ENCODE measurements at regions not wholly inside any gene's neighbourhood (a gene's known extent, or its start where the extent isn't known, plus 50 kb on each side); places are given as distances from the start of the nearest gene placed in this dataset.

DNA sequence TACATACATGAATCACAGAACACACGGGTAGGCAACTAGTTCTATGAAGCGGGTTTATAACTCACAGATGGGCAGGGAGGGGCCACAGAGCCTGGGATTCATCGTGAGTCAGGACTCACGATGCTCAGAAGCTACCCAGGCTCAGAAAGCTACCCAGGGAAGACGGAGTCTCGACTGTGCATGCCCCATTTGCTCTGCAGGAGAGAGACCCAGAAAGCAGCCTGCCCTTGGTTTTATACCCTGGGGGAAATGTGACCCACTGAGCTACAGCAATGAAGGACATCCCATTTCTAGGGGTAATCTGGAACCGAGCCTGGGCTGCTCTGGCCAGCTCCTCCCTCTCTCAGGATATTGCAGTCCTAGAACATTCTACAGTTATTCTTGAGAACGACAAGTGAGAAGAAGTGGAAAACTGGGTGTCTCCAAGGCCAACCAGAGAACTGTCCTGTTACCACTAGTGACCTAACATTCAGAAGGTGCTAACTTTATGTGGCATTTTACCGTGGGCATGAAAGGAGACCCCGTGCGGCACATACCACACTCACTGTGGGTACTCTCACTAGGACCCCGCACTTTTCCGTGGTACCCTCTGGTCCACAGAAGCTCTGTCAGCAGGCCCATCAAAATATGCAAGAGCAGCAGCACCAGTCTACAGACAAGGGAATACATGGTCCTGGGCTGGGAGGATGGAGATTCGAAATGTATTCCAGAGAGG is 201.9 kb upstream of the PMEPA1 start:
- no peaks in the 10 kb centered on the region for H3K9me3 Mint-ChIP-seq (ENCODE audit: low read depth)
- H3K4me3 Mint-ChIP-seq (ENCODE audit: unreplicated experiment) = no peak overlapping the region
- H3K36me3 Mint-ChIP-seq (ENCODE audit: low read depth) = no peaks in the 10 kb centered on the region
- DNase-seq (ENCODE audit: low spot score) = no peak
- H3K27me3 Mint-ChIP-seq (ENCODE audit: low read depth) = peaks cover 2% of the 10 kb centered on the region
- H3K4me1 Mint-ChIP-seq (ENCODE audit: low read depth) = peaks cover 6% of the 10 kb centered on the region
- TF ChIP-seq, protein P1, sequence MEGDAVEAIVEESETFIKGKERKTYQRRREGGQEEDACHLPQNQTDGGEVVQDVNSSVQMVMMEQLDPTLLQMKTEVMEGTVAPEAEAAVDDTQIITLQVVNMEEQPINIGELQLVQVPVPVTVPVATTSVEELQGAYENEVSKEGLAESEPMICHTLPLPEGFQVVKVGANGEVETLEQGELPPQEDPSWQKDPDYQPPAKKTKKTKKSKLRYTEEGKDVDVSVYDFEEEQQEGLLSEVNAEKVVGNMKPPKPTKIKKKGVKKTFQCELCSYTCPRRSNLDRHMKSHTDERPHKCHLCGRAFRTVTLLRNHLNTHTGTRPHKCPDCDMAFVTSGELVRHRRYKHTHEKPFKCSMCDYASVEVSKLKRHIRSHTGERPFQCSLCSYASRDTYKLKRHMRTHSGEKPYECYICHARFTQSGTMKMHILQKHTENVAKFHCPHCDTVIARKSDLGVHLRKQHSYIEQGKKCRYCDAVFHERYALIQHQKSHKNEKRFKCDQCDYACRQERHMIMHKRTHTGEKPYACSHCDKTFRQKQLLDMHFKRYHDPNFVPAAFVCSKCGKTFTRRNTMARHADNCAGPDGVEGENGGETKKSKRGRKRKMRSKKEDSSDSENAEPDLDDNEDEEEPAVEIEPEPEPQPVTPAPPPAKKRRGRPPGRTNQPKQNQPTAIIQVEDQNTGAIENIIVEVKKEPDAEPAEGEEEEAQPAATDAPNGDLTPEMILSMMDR (IDR thresholded peaks at IDR 0.05) = no peak
- no peak overlapping the region for H3K27ac Mint-ChIP-seq (ENCODE audit: unreplicated experiment)

DNA sequence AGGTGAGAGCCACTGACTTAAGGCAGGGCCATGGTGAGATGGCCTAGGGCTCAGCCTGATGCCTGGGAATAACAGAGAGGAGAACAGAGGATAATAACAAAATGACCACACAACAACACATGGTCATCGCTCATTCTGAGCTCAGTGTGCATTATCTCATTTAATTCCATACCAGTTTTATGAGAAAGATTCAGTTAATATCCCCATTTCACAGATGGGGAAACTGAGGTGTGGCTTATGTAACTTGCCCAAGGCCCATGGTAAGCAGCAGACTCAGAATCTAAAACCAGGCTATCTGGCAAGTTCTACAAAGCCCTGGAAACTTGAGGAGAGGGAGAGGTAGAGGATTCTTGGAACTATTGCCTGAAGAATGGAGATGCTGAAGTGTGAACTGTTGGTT is 200.9 kb upstream of the PMEPA1 start:
- Mint-ChIP-seq H3K27me3 (ENCODE audit: low read depth) (peaks cover 2% of the 10 kb centered on the region), H3K27ac (ENCODE audit: unreplicated experiment) (no peak overlapping the region), H3K4me3 (ENCODE audit: unreplicated experiment) (no peak overlapping the region), H3K9me3 (ENCODE audit: low read depth) (no peaks in the 10 kb centered on the region), H3K4me1 (ENCODE audit: low read depth) (peaks cover 6% of the 10 kb centered on the region), H3K36me3 (ENCODE audit: low read depth) (no peaks in the 10 kb centered on the region)
- DNase-seq (ENCODE audit: low spot score) = no peak
- TF ChIP-seq, protein P1 (IDR thresholded peaks at IDR 0.05) = no peak

DNA sequence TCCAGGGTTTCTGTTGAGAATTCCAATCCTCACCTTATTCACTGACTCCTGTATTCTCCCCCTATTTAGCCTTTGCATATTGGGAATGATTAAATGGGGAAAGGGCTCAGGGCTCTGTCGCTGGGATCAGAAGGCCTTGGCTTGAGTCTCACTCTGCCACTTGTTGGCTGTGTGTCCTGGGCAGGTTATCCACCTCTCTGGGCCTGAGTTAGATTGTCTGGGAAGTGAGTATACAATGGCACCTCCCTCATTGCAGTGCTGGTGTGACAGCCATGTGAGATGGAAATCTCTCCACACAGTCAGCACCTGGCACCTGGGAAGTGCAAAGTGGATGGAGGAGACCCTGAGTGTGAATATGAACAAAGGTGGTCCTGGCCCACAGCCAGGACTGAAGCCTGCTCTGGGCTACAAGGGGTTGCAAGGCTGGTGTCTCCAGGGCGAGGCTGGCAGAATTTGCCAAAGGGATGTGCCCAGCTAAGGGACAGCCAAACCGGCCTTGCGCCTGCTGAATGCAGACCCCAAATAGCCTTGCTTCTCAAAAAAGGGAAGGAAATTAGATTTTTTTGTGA is 200.0 kb upstream of the PMEPA1 start:
- Mint-ChIP-seq H3K4me1 (ENCODE audit: low read depth) (peaks cover 10% of the 10 kb centered on the region), H3K27me3 (ENCODE audit: low read depth) (peaks cover 2% of the 10 kb centered on the region), H3K36me3 (ENCODE audit: low read depth) (no peaks in the 10 kb centered on the region)

DNA sequence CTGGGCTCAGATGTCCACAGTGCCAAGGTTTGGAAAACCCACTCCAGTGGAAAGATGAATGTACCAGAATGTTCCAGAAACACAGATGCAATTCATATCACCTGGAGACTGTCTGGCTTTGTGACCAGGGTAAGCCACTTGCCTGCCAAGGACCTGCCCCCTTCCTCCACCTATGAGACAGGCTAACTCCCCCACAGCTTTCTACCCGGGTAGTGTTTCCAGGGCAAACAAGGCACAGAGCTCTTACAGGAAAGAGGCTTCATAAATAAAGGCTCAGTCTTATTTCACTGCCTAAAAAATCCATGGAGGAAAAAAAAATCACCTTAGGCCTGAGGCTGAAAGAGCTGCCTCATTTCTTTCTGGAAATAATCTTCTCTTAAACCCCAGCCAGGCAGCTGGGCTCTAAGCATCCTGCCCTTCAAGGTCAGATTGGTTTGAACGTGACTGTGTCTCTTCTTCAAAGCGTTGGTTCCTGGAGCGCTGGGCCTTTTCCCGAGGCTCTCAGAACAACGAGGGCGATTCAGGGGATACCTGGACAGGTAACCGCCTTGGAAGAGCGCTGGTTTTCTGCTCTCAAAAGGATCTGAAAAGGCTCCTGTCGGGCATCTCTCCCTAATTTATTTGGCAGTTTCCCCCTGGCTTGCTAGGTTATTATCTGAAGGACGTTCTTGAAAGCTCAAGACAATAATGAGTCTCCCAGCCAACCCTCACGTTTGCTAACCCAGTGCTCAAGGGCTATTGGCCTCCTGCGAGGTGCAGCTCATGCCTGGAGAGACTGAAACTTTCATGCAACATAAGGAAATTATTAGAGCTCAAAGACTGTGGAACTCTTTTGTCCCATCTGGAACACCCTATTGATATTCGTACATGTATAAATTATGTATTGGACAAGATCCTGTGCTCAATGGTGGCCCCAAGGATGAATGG is 199.2 kb upstream of the PMEPA1 start:
- peaks cover 1% of the 10 kb centered on the region for H3K27me3 Mint-ChIP-seq (ENCODE audit: low read depth)
- no peak for DNase-seq (ENCODE audit: low spot score)

More for the DNA sequence above, 200.0 kb upstream of the PMEPA1 start:
- peak; percentile 51 for DNase-seq (ENCODE audit: low spot score)
- Mint-ChIP-seq H3K4me3 (ENCODE audit: unreplicated experiment) (no peak overlapping the region), H3K9me3 (ENCODE audit: low read depth) (no peaks in the 10 kb centered on the region), H3K27ac (ENCODE audit: unreplicated experiment) (no peak overlapping the region)
- TF ChIP-seq, protein P1 (IDR thresholded peaks at IDR 0.05) = no peak

More for the DNA sequence above, 199.2 kb upstream of the PMEPA1 start:
- H3K4me1 Mint-ChIP-seq (ENCODE audit: low read depth) = peaks cover 18% of the 10 kb centered on the region
- no peaks in the 10 kb centered on the region for H3K36me3 Mint-ChIP-seq (ENCODE audit: low read depth)
- H3K27ac Mint-ChIP-seq (ENCODE audit: unreplicated experiment) = no peak overlapping the region
- H3K9me3 Mint-ChIP-seq (ENCODE audit: low read depth) = no peaks in the 10 kb centered on the region
- TF ChIP-seq, protein P1 (IDR thresholded peaks at IDR 0.05) = no peak
- H3K4me3 Mint-ChIP-seq (ENCODE audit: unreplicated experiment) = no peak overlapping the region

All from chondrocyte (in vitro differentiated cells).